Fibroblast of the conjunctiva (primary cell): ENCODE measurements at regions not wholly inside any gene's neighbourhood (a gene's known extent, or its start where the extent isn't known, plus 50 kb on each side); places are given as distances from the start of the nearest gene placed in this dataset.
"Not testable (repeated sequence)": the region's sequence is repeated elsewhere in the genome, so short reads cannot be mapped to it uniquely, and the experiment has no call there.

Experiments used
- DNase-seq: peaks from one replicate; pipeline ENCODE4 v3.0.0-alpha.2; 2010; ENCODE audit warnings: low read depth

GRCh38 chr14:66278418-66278817, 207.8 kb upstream of the CCDC196 start:
- not testable (repeated sequence) for DNase-seq

DNA sequence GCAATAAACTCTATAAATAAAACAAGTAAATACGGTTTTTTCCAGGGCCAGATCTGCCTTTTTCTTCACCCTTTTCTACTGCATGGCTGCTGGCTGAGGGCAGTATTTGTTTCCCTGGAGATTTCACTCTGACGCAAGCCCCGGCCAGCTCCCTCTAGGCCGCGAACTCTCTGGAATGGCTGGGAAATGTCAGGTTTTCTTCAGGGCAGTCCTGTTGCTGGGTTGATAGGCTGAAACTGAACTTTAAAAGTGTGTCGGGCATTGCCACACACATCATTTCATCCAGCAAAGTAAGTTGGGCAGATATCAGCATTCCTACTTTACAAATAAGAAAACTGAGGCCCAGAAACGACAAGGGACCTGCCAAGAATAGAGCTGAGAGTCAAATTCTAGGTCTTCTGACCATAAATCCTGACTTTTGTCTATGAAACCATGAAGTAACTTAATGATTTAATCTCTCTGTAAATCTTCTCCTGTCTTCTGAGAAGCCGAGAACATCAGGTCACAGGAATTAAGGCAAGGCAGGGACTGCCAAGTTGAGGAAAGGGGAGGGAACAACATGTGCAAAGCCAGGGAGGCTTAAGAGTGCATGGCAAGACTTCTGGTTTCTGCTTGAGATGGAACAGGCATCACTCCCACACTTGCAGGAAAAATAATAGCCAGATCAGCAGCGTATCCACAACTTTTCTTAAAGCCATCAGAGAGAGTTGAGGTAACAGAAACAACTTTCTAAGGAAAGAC, 205.0 kb upstream of the CCDC196 start:
- DNase-seq = no peak

- DNase-seq = no peak
Measured at GRCh38 chr14:66284346-66284745, 201.8 kb upstream of the CCDC196 start.

DNA sequence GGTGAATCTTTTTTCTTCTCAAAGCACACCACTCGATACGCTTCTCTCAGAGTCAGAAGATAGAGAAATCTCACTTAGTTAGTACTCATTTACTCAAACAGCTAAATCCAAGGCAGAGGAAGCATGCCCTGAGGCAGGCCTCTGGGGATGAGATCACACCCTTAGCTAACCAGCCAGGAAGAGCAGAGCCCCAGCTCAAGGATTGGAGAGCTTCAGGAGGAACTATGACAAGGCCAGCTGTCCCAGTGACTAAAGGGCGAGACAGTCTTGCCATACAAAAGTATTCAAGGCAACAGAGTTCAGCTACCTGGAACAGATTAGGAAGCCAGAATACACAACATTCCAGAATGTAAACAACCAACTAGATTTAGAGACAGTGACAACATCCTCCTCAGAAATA, 197.7 kb upstream of the CCDC196 start:
- DNase-seq = no peak

- no peak for DNase-seq
Measured at GRCh38 chr14:66291756-66292155, 194.4 kb upstream of the CCDC196 start.

DNA sequence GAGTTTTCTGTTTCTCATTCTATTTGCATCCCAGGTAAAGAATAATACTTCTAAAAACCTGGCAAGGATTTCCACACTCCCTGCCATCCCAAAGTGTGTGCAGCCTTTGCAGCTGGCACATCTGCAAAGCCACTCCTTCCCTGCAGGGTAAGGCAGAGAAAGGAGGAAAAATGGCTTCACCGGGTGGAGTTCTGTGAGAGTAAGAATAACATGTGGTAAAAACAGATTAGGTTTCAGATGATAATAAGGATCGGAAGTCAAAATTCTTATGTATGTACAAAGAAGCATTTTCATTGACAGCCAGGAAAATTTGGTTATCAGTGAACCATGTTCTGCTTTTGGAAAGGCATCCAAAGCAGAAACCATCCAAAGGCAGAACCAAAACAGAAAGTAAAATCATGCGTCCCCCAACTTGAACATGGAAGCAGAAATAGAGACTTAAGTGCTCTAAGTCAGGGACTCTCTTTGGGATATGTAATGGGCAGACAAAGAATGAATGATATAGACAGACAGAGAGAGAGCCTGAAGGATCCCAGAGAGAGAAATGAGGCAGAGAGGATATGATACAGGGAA, 192.6 kb upstream of the CCDC196 start:
- no peak for DNase-seq

DNA sequence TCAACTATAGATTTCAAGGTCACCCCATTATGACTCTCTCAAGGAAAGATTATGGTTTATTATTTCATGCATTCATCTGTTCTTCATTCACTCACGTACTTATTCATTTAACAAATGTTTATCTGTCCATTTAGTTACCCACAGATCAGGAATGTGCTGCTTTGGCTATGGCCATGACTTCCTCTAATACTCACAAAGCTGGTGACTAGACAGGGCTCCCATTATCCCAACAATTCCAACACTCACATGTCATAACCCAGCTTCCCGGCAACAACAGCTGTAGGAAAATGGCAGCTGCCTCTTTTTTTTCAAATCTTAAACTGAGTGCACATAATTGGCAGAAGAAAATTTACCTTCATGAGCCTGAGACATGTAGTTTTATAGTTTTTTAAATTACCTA, 190.8 kb upstream of the CCDC196 start:
- no peak for DNase-seq

GRCh38 chr14:66300886-66301285, 185.3 kb upstream of the CCDC196 start:
- no peak for DNase-seq

- no peak for DNase-seq
Measured at GRCh38 chr14:66306101-66306500, 180.1 kb upstream of the CCDC196 start.

DNA sequence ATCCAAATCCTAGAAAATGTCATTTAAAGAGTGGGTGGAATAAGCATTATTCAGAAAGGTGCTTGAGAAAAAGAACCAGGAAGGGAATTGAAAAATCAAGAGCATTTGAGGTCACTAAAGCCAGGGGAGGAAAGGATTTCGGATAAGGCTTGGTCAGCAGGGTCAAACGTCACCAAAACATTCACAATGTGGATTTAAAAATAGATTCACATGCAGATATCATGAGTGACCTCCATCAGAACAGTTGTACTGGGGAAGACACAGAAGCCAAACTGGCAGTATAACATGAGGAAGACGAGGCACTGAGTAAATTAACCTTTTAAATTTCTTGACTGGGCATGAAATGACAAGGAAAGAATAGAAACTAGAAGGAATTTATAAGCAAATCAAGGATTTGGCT, 175.1 kb upstream of the CCDC196 start:
- DNase-seq = no peak

GRCh38 chr14:66311990-66312389, 174.2 kb upstream of the CCDC196 start:
- DNase-seq = no peak

GRCh38 chr14:66312451-66312850, 173.7 kb upstream of the CCDC196 start:
- DNase-seq = no peak

DNA sequence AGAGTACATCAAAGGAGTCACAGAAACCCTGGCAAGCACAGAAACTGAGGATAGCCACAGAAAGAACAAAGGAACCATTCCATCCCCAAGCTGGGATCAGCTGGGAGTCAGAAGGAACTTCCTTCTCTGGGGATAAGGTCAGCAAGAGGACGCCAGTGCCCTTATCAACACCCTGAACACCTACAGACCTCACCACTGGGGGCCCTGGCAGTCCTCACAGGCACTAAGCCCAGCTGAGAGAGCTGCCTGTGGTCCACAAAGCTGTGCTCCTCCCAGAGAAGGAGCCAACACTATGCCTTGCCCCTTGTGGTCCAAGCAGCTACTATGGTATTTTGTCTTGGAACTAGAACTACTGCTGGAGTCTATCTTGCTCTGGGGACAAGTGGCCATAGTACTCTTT, 171.1 kb upstream of the CCDC196 start:
- no peak for DNase-seq

DNA sequence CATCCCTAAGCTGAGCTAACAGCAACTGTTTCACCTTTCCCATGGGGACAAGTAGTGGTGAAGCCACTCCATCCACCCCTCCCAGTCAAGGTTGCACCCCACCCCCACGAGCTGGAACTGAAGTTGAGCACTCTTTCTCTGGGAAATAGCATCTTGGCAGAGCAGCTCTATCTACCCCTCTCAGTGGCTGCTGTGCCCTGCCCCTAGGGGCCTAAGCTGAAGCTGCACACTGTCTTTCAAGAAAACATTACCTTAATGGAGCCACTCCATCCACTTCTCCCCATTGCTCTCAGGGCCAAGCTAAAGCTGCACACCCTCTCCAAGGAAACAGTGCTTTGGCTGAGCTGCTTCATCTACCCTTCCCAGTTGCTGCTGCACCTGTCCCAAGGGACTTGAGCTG, 170.6 kb upstream of the CCDC196 start:
- no peak for DNase-seq

DNA sequence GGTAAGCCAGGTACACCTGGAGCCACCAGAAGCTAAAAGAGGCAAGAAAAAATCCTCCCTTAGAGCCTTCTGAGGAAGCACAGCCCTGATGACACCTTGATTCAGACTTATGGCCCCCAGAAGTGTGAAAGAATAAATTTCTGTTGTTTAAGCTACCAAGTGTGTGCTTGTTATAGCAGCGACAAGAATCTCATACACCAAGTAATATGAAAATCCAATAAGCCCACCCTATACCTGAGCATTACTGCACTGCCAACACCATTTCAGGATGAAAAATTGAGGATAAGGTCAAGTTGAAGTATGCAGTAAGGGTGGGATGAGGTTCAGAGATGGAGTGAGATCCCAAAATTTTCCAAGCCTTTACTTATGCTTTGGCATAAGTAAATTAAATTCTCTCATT, 163.6 kb upstream of the CCDC196 start:
- DNase-seq = no peak

DNA sequence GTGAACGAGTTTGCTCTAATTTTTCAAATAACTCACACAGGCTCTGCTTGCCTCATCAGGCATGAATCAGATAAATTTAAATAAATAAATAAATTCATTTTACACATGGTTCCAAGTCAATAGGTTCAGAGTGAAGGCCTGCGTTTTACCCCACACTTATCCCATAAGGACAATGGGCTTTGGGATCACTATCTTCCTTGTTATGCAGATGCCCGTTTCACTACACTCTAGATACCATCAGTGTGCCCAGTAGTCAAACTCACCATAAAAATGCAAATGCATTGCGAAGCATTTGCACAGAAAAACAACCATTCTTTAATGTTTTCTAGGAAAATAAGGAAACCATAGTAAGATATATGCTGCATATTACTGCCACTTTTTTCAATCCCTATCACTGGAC, 155.9 kb upstream of the CCDC196 start:
- no peak for DNase-seq

GRCh38 chr14:66330916-66331315, 155.3 kb upstream of the CCDC196 start:
- DNase-seq = no peak

DNA sequence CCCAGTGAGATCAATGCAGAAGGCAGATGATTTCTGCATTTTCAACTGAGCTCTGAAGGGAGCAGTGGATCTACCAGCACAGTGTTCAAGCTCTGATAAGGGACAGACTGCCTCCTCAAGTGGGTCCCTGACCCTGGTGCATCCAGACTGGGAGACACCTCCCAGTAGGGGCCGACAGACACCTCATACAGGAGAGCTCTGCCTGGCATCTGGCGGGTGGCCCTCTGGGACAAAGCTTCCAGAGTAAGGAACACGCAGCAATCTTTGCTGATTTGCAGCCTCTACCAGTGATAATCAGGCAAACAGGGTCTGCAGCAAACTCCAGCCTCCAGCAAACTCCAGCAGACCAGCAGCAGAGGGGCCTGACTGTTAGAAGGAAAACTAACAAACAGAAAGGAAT, 152.9 kb upstream of the CCDC196 start:
- DNase-seq = not testable (repeated sequence)

GRCh38 chr14:66341239-66341638, 144.9 kb upstream of the CCDC196 start:
- DNase-seq = no peak

- DNase-seq = no peak
Measured at GRCh38 chr14:66345986-66346385, 140.2 kb upstream of the CCDC196 start.

GRCh38 chr14:66351310-66351709, 134.9 kb upstream of the CCDC196 start:
- no peak for DNase-seq

- DNase-seq = peak; percentile 68
Measured at GRCh38 chr14:66359500-66359899, 126.7 kb upstream of the CCDC196 start.

DNA sequence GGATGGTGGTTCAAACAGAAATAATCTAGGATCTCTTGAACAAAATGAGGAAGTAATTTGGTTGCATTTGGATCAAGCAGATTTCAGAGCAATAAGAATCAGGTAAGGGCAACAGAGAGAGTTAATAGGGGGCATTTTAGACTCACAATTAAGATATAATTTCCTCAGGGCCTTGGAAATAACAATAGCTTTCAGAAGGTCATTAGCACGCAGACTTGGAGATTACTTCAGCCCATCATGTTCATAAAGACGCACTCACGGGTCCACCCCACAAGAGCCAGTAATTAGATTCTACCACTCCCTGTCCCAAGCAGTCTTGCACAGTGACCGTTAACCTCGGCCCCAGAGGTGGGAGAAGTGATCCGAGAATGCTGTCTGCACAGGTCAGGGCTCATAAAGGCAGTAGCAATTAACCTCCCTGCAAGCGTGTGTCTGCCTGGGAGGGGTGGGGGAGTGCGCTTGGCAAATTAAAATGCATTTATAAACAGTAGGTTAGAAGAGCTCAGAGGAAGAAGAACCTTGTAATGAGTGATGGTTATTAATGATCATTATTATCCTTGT, 125.7 kb upstream of the CCDC196 start:
- no peak for DNase-seq

GRCh38 chr14:66361013-66361412, 125.2 kb upstream of the CCDC196 start:
- no peak for DNase-seq
